DOHH2 (cell line): ENCODE measurements at regions not wholly inside any gene's neighbourhood (a gene's known extent, or its start where the extent isn't known, plus 50 kb on each side); places are given as distances from the start of the nearest gene placed in this dataset.

Experiments
- H3F3A ChIP-seq: fragments of 200-600 bp; sonication (generic), shearing (Covaris generic); 2 replicates; pipeline ENCODE4 v1.6.0; 2016; ENCODE audit warnings: antibody characterized with exemption, mild to moderate bottlenecking; ENCODE audit not compliant: control insufficient read depth, insufficient read depth
- H3K27ac ChIP-seq: fragments of 200-600 bp; sonication (generic); 2 replicates; pipeline ENCODE4 v1.5.1; 2014; ENCODE audit warnings: low read depth, mild to moderate bottlenecking, low read length, moderate library complexity
- H3K27me3 ChIP-seq: fragments of 200-600 bp; sonication (generic); 2 replicates; pipeline ENCODE4 v1.6.1; 2014; ENCODE audit warnings: mild to moderate bottlenecking, low read length, mixed read lengths; ENCODE audit not compliant: control insufficient read depth
- H3K36me3 ChIP-seq: fragments of 200-600 bp; sonication (generic); 2 replicates; pipeline ENCODE4 v1.6.1; 2014; ENCODE audit warnings: mild to moderate bottlenecking, low read length, moderate library complexity, mixed read lengths; ENCODE audit not compliant: control insufficient read depth
- H3K4me1 ChIP-seq: fragments of 200-600 bp; sonication (generic); 2 replicates; pipeline ENCODE4 v1.6.1; 2014; ENCODE audit warnings: mild to moderate bottlenecking, low read length, mixed read lengths; ENCODE audit not compliant: control insufficient read depth
- H3K4me2 ChIP-seq: fragments of 200-600 bp; sonication (generic); 2 replicates; pipeline ENCODE4 v1.6.0; 2014; ENCODE audit warnings: mild to moderate bottlenecking, low read length, moderate library complexity
- H3K4me3 ChIP-seq: fragments of 200-600 bp; sonication (generic); 2 replicates; pipeline ENCODE4 v1.5.1; 2014; ENCODE audit warnings: mild to moderate bottlenecking, low read length, mixed read lengths
- H3K79me2 ChIP-seq: fragments of 200-600 bp; sonication (generic); 2 replicates; pipeline ENCODE4 v1.6.1; 2014; ENCODE audit warnings: mild to moderate bottlenecking, low read length, mixed read lengths; ENCODE audit not compliant: control insufficient read depth
- H3K9me2 ChIP-seq: fragments of 200-600 bp; sonication (generic); replicated peaks from 2 replicates; pipeline ENCODE4 v1.6.1; 2014; ENCODE audit warnings: mild to moderate bottlenecking, low read length, mixed read lengths; ENCODE audit not compliant: control insufficient read depth
- H3K9me3 ChIP-seq: fragments of 200-600 bp; sonication (generic); 2 replicates; pipeline ENCODE4 v1.6.1; 2014; ENCODE audit warnings: antibody characterized with exemption, low read length, mixed read lengths; ENCODE audit not compliant: control insufficient read depth, insufficient read depth
- H4K20me1 ChIP-seq: fragments of 200-600 bp; sonication (generic); 2 replicates; pipeline ENCODE4 v1.6.0; 2014; ENCODE audit warnings: low read depth, mild to moderate bottlenecking, antibody characterized with exemption, low read length, moderate library complexity; ENCODE audit not compliant: control insufficient read depth, insufficient read depth
- CTCF ChIP-seq: fragments of 200-600 bp; sonication (generic); IDR thresholded peaks from one replicate; pipeline ENCODE4 v1.5.1; 2014; ENCODE audit warnings: antibody characterized with exemption, mild to moderate bottlenecking, low read depth, low read length; ENCODE audit not compliant: poor library complexity, severe bottlenecking
- EZH2phosphoT487 ChIP-seq: fragments of 200-600 bp; sonication (generic); IDR thresholded peaks from 2 replicates; pipeline ENCODE4 v1.6.1; 2017; ENCODE audit warnings: borderline replicate concordance, mild to moderate bottlenecking, antibody characterized with exemption, low read length, moderate library complexity, mixed read lengths

GRCh38 chr2:146853741-146854444 lies 990.9 kb upstream of the ACVR2A start:
- Histone ChIP-seq H3K79me2 (no peaks in the 10 kb centered on the region), H4K20me1 (no peaks in the 10 kb centered on the region), H3K27me3 (no peaks in the 10 kb centered on the region), H3K9me3 (no peaks in the 10 kb centered on the region), H3K4me3 (no peak overlapping the region), H3F3A (no peaks in the 10 kb centered on the region), H3K4me2 (no peak overlapping the region), H3K27ac (no peak overlapping the region), H3K9me2 (no peaks in the 10 kb centered on the region), H3K4me1 (no peaks in the 10 kb centered on the region), H3K36me3 (no peaks in the 10 kb centered on the region)
- TF ChIP-seq EZH2phosphoT487 (no peak), CTCF (no peak)

DNA sequence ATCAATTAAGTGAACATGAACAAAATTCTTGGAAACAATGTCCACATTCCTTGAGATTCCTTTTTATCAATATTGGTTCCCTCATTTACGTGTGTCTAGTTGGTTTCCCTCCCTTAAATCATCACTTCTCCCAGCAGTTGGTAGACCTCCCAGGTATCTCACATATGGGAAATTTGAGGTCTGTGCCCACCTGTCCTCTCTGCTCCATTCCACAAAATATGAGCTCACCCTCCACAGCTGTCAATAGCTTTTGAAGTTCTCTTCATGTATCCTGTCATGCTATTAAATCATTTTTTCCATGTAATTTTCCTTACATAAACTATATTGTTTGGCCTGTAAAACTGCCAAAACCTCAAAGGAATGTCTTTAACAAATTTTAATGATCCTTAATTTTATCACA lies 992.2 kb upstream of the ACVR2A start:
- no peak for TF ChIP-seq CTCF
- TF ChIP-seq EZH2phosphoT487, result no peak
- Histone ChIP-seq H3K9me2 (no peaks in the 10 kb centered on the region), H3K27me3 (no peaks in the 10 kb centered on the region), H3K9me3 (no peaks in the 10 kb centered on the region), H4K20me1 (no peaks in the 10 kb centered on the region), H3K79me2 (no peaks in the 10 kb centered on the region), H3K36me3 (no peaks in the 10 kb centered on the region), H3K4me2 (no peak overlapping the region), H3K4me1 (no peaks in the 10 kb centered on the region), H3K27ac (no peak overlapping the region), H3K4me3 (no peak overlapping the region), H3F3A (no peaks in the 10 kb centered on the region)

GRCh38 chr2:146850746-146851145 lies 994.1 kb upstream of the ACVR2A start:
- no peak for TF ChIP-seq CTCF
- no peak for TF ChIP-seq EZH2phosphoT487
- Histone ChIP-seq H4K20me1 (no peaks in the 10 kb centered on the region), H3K36me3 (no peaks in the 10 kb centered on the region), H3K9me2 (no peaks in the 10 kb centered on the region), H3K79me2 (no peaks in the 10 kb centered on the region), H3K4me3 (no peak overlapping the region), H3K9me3 (no peaks in the 10 kb centered on the region), H3F3A (no peaks in the 10 kb centered on the region), H3K27me3 (no peaks in the 10 kb centered on the region), H3K4me1 (no peaks in the 10 kb centered on the region), H3K4me2 (no peak overlapping the region), H3K27ac (no peak overlapping the region)
